ENCODE measurements at regions not wholly inside any gene's neighbourhood (a gene's known extent, or its start where the extent isn't known, plus 50 kb on each side); places are given as distances from the start of the nearest gene placed in this dataset.

DNA sequence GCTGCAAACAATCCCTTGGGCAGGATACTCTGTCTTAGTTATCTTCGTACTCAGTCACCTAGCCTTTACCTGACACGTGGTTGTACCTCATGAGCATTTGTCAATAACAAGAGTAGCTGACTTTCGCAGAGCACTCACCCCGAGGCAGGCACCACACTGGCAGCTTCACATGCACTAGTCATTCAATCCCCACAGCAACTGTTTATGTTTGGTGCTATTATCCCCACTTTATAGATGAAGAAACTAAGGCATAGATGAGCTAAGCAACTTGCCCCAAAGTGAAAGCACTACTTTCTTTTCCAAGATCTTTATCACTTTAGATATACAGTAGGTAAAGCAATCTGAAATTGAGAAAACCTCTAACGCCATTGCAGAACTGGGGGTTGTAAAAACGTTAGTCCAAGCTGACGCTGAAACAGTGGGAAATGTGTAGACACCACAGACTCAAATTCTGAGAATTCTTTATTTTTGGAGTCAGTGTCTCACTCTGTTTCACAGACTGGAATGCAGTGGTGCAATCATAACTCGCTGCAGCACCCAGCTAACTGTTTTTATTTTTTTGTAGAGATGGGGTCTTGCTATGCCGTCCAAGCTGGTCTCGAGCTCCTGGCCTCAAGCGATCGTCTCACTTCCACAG lies 446.0 kb downstream of the FOXO1 start:
- TF ChIP-seq, protein P1, sequence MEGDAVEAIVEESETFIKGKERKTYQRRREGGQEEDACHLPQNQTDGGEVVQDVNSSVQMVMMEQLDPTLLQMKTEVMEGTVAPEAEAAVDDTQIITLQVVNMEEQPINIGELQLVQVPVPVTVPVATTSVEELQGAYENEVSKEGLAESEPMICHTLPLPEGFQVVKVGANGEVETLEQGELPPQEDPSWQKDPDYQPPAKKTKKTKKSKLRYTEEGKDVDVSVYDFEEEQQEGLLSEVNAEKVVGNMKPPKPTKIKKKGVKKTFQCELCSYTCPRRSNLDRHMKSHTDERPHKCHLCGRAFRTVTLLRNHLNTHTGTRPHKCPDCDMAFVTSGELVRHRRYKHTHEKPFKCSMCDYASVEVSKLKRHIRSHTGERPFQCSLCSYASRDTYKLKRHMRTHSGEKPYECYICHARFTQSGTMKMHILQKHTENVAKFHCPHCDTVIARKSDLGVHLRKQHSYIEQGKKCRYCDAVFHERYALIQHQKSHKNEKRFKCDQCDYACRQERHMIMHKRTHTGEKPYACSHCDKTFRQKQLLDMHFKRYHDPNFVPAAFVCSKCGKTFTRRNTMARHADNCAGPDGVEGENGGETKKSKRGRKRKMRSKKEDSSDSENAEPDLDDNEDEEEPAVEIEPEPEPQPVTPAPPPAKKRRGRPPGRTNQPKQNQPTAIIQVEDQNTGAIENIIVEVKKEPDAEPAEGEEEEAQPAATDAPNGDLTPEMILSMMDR (conservative IDR thresholded peaks at IDR 0.05) = no peak
- TF ChIP-seq ZFX (IDR thresholded peaks at IDR 0.05) = no peak

Data from C4-2B (cell line).